H9 (cell line): ENCODE measurements at regions not wholly inside any gene's neighbourhood (a gene's known extent, or its start where the extent isn't known, plus 50 kb on each side); places are given as distances from the start of the nearest gene placed in this dataset.

Source experiments
- DNase-seq: peaks from one replicate; pipeline ENCODE4 v3.0.0-alpha.2; 2017
- H2AFZ ChIP-seq: one replicate; pipeline ENCODE4 v1.6.1; 2013; ENCODE audit warnings: mild to moderate bottlenecking, low read length, control low read depth, moderate library complexity
- H2AK5ac ChIP-seq: 2 replicates; pipeline ENCODE4 v1.6.1; 2013; ENCODE audit warnings: low read length, control low read depth, mixed read lengths; ENCODE audit not compliant: insufficient read length
- H2BK120ac ChIP-seq: one replicate; pipeline ENCODE4 v1.6.1; 2013; ENCODE audit warnings: low read depth, mild to moderate bottlenecking, low read length, control low read depth, inconsistent platforms; ENCODE audit not compliant: poor library complexity, severe bottlenecking
- H2BK12ac ChIP-seq: 2 replicates; pipeline ENCODE4 v1.6.1; 2013; ENCODE audit warnings: low read length, control low read depth, mixed read lengths, low read depth; ENCODE audit not compliant: insufficient read length
- H2BK15ac ChIP-seq: 2 replicates; pipeline ENCODE4 v1.6.1; 2013; ENCODE audit warnings: low read depth, low read length, control low read depth
- H2BK20ac ChIP-seq: one replicate; pipeline ENCODE4 v1.6.1; 2013; ENCODE audit warnings: low read depth, mild to moderate bottlenecking, low read length, control low read depth, inconsistent platforms; ENCODE audit not compliant: poor library complexity, severe bottlenecking
- H2BK5ac ChIP-seq: 2 replicates; pipeline ENCODE4 v1.6.1; 2013; ENCODE audit warnings: low read length, control low read depth, mixed read lengths; ENCODE audit not compliant: insufficient read length
- H3K14ac ChIP-seq: 2 replicates; pipeline ENCODE4 v1.6.1; 2013; ENCODE audit warnings: low read length, control low read depth; ENCODE audit not compliant: insufficient read depth
- H3K18ac ChIP-seq: 2 replicates; pipeline ENCODE4 v1.6.1; 2013; ENCODE audit warnings: low read depth, mild to moderate bottlenecking, mixed read lengths, low read length, control low read depth; ENCODE audit not compliant: insufficient read length
- H3K23ac ChIP-seq: 2 replicates; pipeline ENCODE4 v1.6.1; 2013; ENCODE audit warnings: low read length, control low read depth, mixed read lengths, low read depth; ENCODE audit not compliant: insufficient read length
- H3K23me2 ChIP-seq: 2 replicates; pipeline ENCODE4 v1.6.1; 2013; ENCODE audit warnings: low read depth, mild to moderate bottlenecking, mixed read lengths, low read length, control low read depth; ENCODE audit not compliant: insufficient read length, poor library complexity, severe bottlenecking
- H3K27ac ChIP-seq: 2 replicates; pipeline ENCODE4 v1.5.1; 2013; ENCODE audit warnings: low read length, control low read depth, mixed read lengths, low read depth; ENCODE audit not compliant: insufficient read length
- H3K27me3 ChIP-seq: 2 replicates; pipeline ENCODE4 v1.6.1; 2013; ENCODE audit warnings: low read length, control low read depth, inconsistent platforms; ENCODE audit not compliant: insufficient read depth
- H3K4ac ChIP-seq: 2 replicates; pipeline ENCODE4 v1.6.1; 2013; ENCODE audit warnings: low read depth, mild to moderate bottlenecking, control low read depth, inconsistent platforms, low read length, moderate library complexity
- H3K4me1 ChIP-seq: 2 replicates; pipeline ENCODE4 v1.6.1; 2013; ENCODE audit warnings: low read length, control low read depth, inconsistent platforms; ENCODE audit not compliant: insufficient read depth
- H3K4me2 ChIP-seq: 2 replicates; pipeline ENCODE4 v1.6.1; 2013; ENCODE audit warnings: low read length, control low read depth, mixed read lengths; ENCODE audit not compliant: insufficient read length, insufficient read depth
- H3K56ac ChIP-seq: 2 replicates; pipeline ENCODE4 v1.6.1; 2013; ENCODE audit warnings: low read depth, mild to moderate bottlenecking, mixed read lengths, low read length, control low read depth; ENCODE audit not compliant: insufficient read length
- H3K79me1 ChIP-seq: 2 replicates; pipeline ENCODE4 v1.6.1; 2013; ENCODE audit warnings: low read depth, mild to moderate bottlenecking, moderate library complexity, low read length, control low read depth, inconsistent platforms; ENCODE audit not compliant: insufficient read depth, poor library complexity, severe bottlenecking
- H3K79me2 ChIP-seq: 2 replicates; pipeline ENCODE4 v1.6.1; 2013; ENCODE audit warnings: low read length, control low read depth, inconsistent platforms; ENCODE audit not compliant: insufficient read depth
- H3K9ac ChIP-seq: 2 replicates; pipeline ENCODE4 v1.6.1; 2013; ENCODE audit warnings: low read length, control low read depth, mixed read lengths; ENCODE audit not compliant: insufficient read length; ENCODE audit errors: extremely low read depth
- H3K9me3 ChIP-seq: one replicate; pipeline ENCODE4 v1.6.1; 2013; ENCODE audit warnings: low read depth, low read length, inconsistent platforms; ENCODE audit not compliant: control insufficient read depth
- H3T11ph ChIP-seq: one replicate; pipeline ENCODE4 v1.6.1; 2013; ENCODE audit warnings: mild to moderate bottlenecking, low read length, control low read depth, inconsistent platforms
- H4K20me1 ChIP-seq: one replicate; pipeline ENCODE4 v1.6.1; 2013; ENCODE audit not compliant: control insufficient read depth, insufficient read length, insufficient read depth
- H4K5ac ChIP-seq: 2 replicates; pipeline ENCODE4 v1.6.1; 2013; ENCODE audit warnings: low read depth, mild to moderate bottlenecking, mixed read lengths, low read length, control low read depth; ENCODE audit not compliant: insufficient read length
- H4K8ac ChIP-seq: replicated peaks from 2 replicates; pipeline ENCODE4 v1.6.1; 2013; ENCODE audit warnings: low read length, control low read depth, mixed read lengths, low read depth; ENCODE audit not compliant: insufficient read length
- H4K91ac ChIP-seq: 2 replicates; pipeline ENCODE4 v1.6.1; 2013; ENCODE audit warnings: low read depth, mild to moderate bottlenecking, moderate library complexity, mixed read lengths, low read length, control low read depth; ENCODE audit not compliant: insufficient read length
- H3K27ac Mint-ChIP-seq, 3 experiments: 2 replicates in 2 of 3; 3 replicates in 1 of 3; pipeline ENCODE4 v1.8.0; 2020 to 2021; ENCODE audit warnings: mixed read lengths in 3 of 3, mild to moderate bottlenecking in 1 of 3, moderate library complexity in 1 of 3
- H3K27me3 Mint-ChIP-seq: 2 replicates; pipeline ENCODE4 v1.8.0; 2021; ENCODE audit warnings: low read depth, mild to moderate bottlenecking, moderate library complexity, mixed read lengths
- H3K36me3 Mint-ChIP-seq, 3 experiments: 2 replicates in 2 of 3; 3 replicates in 1 of 3; pipeline ENCODE4 v1.8.0; 2020 to 2021; ENCODE audit warnings: low read depth in 3 of 3, mixed read lengths in 3 of 3; ENCODE audit not compliant: insufficient read depth in 1 of 3
- H3K4me1 Mint-ChIP-seq, 2 experiments: 2 replicates each; pipeline ENCODE4 v1.8.0; 2020; ENCODE audit warnings: mixed read lengths in 2 of 2
- H3K4me3 Mint-ChIP-seq, 2 experiments: 2 replicates in 1 of 2; 3 replicates in 1 of 2; pipeline ENCODE4 v1.8.0; 2020 to 2021; ENCODE audit warnings: mild to moderate bottlenecking in 2 of 2, mixed read lengths in 2 of 2, moderate library complexity in 1 of 2
- H3K9me3 Mint-ChIP-seq, 2 experiments: 2 replicates in 1 of 2; 3 replicates in 1 of 2; pipeline ENCODE4 v1.8.0; 2020; ENCODE audit warnings: mild to moderate bottlenecking in 2 of 2, mixed read lengths in 2 of 2, moderate library complexity in 1 of 2
- CTCF ChIP-seq: fragments of 200-600 bp; sonication (generic); conservative IDR thresholded peaks from 3 replicates; pipeline ENCODE4 v1.8.0; 2021; ENCODE audit warnings: antibody characterized with exemption, mild to moderate bottlenecking
- WGBS: extraction: QIAGEN DNeasy Blood & Tissue Kit; methylation state at CpG from one replicate; pipeline ENCODE4 v1.1.7; 2013; ENCODE audit warnings: missing lambda C conversion rate, low lambda C conversion rate, mixed read lengths; ENCODE audit not compliant: insufficient read length; ENCODE audit errors: extremely low coverage; 5-methylcytosine and 5-hydroxymethylcytosine counted together

DNA sequence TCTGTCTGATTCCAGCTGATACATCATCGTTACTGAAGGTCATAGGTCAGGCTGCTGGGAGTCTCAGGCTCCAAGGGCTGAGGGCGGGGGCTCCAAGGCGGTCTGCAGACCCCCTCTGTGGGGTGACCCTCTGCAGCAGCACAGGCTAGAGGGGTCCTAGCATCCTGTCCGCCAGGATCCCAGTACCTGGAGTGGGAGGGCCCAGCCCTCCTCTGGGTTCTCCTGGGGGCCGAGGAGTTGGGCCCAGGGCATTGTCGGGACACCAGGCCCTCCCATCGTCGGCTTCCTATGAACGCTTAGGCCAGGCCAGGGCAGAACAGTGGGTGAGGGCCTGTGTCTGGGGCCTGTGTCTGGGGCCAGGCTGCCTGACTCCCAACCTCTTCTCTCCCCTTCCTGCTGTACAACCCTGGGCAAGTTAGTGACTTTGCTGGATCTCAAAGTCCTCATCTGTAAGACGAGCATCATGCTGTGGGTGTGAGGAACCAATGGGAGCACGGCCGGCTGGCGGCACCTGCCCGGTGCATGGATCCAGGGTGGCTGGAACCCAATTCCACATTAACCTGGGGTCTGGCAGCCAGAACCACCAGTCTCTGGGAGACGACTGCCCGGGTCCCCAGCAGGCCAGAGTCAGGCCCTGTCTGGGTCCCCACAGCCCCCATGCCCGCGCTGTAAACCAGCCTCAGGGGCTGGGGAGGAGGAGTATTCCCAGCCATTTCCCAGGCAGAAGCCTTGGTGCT, 56.2 kb upstream of the COL18A1 start:
- Histone ChIP-seq H2BK15ac (no peak overlapping the region), H4K5ac (no peak overlapping the region), H3K23me2 (no peaks in the 10 kb centered on the region), H3K79me2 (no peaks in the 10 kb centered on the region), H2BK12ac (no peak overlapping the region), H3K27ac (no peak overlapping the region), H2AFZ (no peak overlapping the region), H3K18ac (no peak overlapping the region), H3K4me1 (no peaks in the 10 kb centered on the region; the same call in 1 of the 2 replicates), H2BK5ac (no peak overlapping the region), H2BK120ac (no peak overlapping the region), H3K79me1 (no peaks in the 10 kb centered on the region), H3K23ac (no peak overlapping the region), H4K20me1 (peaks cover 3% of the 10 kb centered on the region), H2AK5ac (no peak overlapping the region), H3K56ac (no peak overlapping the region), H3K4ac (no peak overlapping the region), H3T11ph (no peak overlapping the region), H3K9ac (no peak overlapping the region), H3K9me3 (no peaks in the 10 kb centered on the region), H3K14ac (no peak overlapping the region), H3K4me2 (no peak overlapping the region), H4K91ac (no peak overlapping the region), H2BK20ac (no peak overlapping the region), H3K27me3 (no peaks in the 10 kb centered on the region), H4K8ac (no peak overlapping the region)
- Mint-ChIP-seq H3K4me3 (no peak overlapping the region), H3K9me3 (peaks cover 1 to 9% of the 10 kb centered on the region in 2 experiments; a peak in 4 of 5 replicates), H3K27ac (no peak overlapping the region), H3K4me1 (peaks cover 0 to 7% of the 10 kb centered on the region in 2 experiments; a peak in 2 of 4 replicates), H3K27me3 (peaks cover 7% of the 10 kb centered on the region), H3K36me3 (no peaks in the 10 kb centered on the region)
- no peak for DNase-seq
- no peak for TF ChIP-seq CTCF
- WGBS: no CpG with 5 or more reads among the region's 18 CpGs
